DND-41 (cell line): ENCODE measurements at regions not wholly inside any gene's neighbourhood (a gene's known extent, or its start where the extent isn't known, plus 50 kb on each side); places are given as distances from the start of the nearest gene placed in this dataset.

ENCODE experiments used
- ATAC-seq: fragments of 200-7000 bp; cut with Tn5 transposase; 3 replicates; pipeline ENCODE4 v1.9.1; 2021; ENCODE audit warnings: low read depth; ENCODE audit not compliant: insufficient read depth
- DNase-seq: peaks from one replicate; pipeline ENCODE4 v3.0.0-alpha.2; 2020
- H2AFZ ChIP-seq: 2 replicates; pipeline ENCODE4 v1.6.0; 2012; ENCODE audit warnings: low read depth, low read length
- H3K27ac ChIP-seq: 2 replicates; pipeline ENCODE4 v1.5.1; 2012; ENCODE audit warnings: low read length, inconsistent platforms
- H3K27me3 ChIP-seq: fragments of 200-600 bp; sonication (generic); 2 replicates; pipeline ENCODE4 v1.6.0; 2012; ENCODE audit warnings: low read length, mild to moderate bottlenecking, inconsistent platforms; ENCODE audit not compliant: insufficient read depth, poor library complexity
- H3K36me3 ChIP-seq: 2 replicates; pipeline ENCODE4 v1.5.1; 2012; ENCODE audit warnings: low read length, inconsistent platforms; ENCODE audit not compliant: insufficient read depth
- H3K4me1 ChIP-seq: 2 replicates; pipeline ENCODE4 v1.5.1; 2012; ENCODE audit warnings: mild to moderate bottlenecking, low read length; ENCODE audit not compliant: insufficient read depth
- H3K4me2 ChIP-seq: 2 replicates; pipeline ENCODE4 v1.6.0; 2012; ENCODE audit warnings: mild to moderate bottlenecking, moderate library complexity, low read length, inconsistent platforms; ENCODE audit not compliant: insufficient read depth
- H3K4me3 ChIP-seq, 2 experiments: fragments of 200-600 bp in 1 of 2; shearing (Covaris generic) in 1 of 2; 2 replicates each; pipeline ENCODE4 v1.5.1; 2012 to 2016; ENCODE audit warnings: inconsistent platforms in 2 of 2, low read length in 2 of 2, mild to moderate bottlenecking in 2 of 2, low read depth in 1 of 2, moderate library complexity in 1 of 2
- H3K79me2 ChIP-seq: 2 replicates; pipeline ENCODE4 v1.6.0; 2012; ENCODE audit warnings: low read length, inconsistent platforms; ENCODE audit not compliant: insufficient read depth
- H3K9ac ChIP-seq: 2 replicates; pipeline ENCODE4 v1.6.0; 2012; ENCODE audit warnings: low read depth, mild to moderate bottlenecking, inconsistent platforms, low read length, moderate library complexity
- H3K9me3 ChIP-seq: 2 replicates; pipeline ENCODE4 v1.5.1; 2012; ENCODE audit warnings: low read length, moderate library complexity, mild to moderate bottlenecking, inconsistent platforms; ENCODE audit not compliant: insufficient read depth, severe bottlenecking
- H4K20me1 ChIP-seq: 2 replicates; pipeline ENCODE4 v1.6.0; 2012; ENCODE audit warnings: low read length; ENCODE audit not compliant: insufficient read depth
- CTCF ChIP-seq: IDR thresholded peaks from 2 replicates; pipeline ENCODE4 v1.5.1; 2012; ENCODE audit warnings: borderline replicate concordance, low read length, moderate library complexity, mild to moderate bottlenecking; ENCODE audit not compliant: poor library complexity, severe bottlenecking; ENCODE audit errors: extremely low read depth
- EZH2 ChIP-seq: IDR thresholded peaks from 3 replicates; pipeline ENCODE4 v1.6.1; 2012; ENCODE audit warnings: borderline replicate concordance, low read depth, mild to moderate bottlenecking, moderate library complexity, low read length, inconsistent platforms; ENCODE audit not compliant: severe bottlenecking

GRCh38 chr5:117872798-117873368 is 1115.5 kb downstream of the DTWD2 start:
- H2AFZ ChIP-seq = no peak overlapping the region
- no peak overlapping the region for H3K4me2 ChIP-seq

GRCh38 chr5:117869596-117869995 is 1118.8 kb downstream of the DTWD2 start:
- Histone ChIP-seq H3K9me3 (no peaks in the 10 kb centered on the region), H3K9ac (no peak overlapping the region), H3K4me1 (no peaks in the 10 kb centered on the region), H3K27me3 (no peaks in the 10 kb centered on the region), H2AFZ (no peak overlapping the region), H3K79me2 (no peaks in the 10 kb centered on the region), H3K36me3 (no peaks in the 10 kb centered on the region), H4K20me1 (no peaks in the 10 kb centered on the region), H3K4me2 (no peak overlapping the region), H3K27ac (no peak overlapping the region), H3K4me3 (no peak overlapping the region)
- DNase-seq (no peak), ATAC-seq (no peak)
- TF ChIP-seq EZH2 (no peak), CTCF (no peak)

More at GRCh38 chr5:117872798-117873368, 1115.5 kb downstream of the DTWD2 start:
- ATAC-seq = no peak
- DNase-seq = no peak
- no peaks in the 10 kb centered on the region for H3K4me1 ChIP-seq
- H3K4me3 ChIP-seq = no peak overlapping the region
- no peaks in the 10 kb centered on the region for H3K9me3 ChIP-seq
- TF ChIP-seq CTCF = no peak
- TF ChIP-seq EZH2 = no peak
- H3K36me3 ChIP-seq = no peaks in the 10 kb centered on the region
- H3K9ac ChIP-seq = no peak overlapping the region
- H4K20me1 ChIP-seq = no peaks in the 10 kb centered on the region
- no peaks in the 10 kb centered on the region for H3K27me3 ChIP-seq
- no peaks in the 10 kb centered on the region for H3K79me2 ChIP-seq
- H3K27ac ChIP-seq = no peak overlapping the region

GRCh38 chr5:117863586-117864296 is 1124.6 kb downstream of the DTWD2 start:
- Histone ChIP-seq H3K4me1 (no peaks in the 10 kb centered on the region), H4K20me1 (no peaks in the 10 kb centered on the region), H3K79me2 (no peaks in the 10 kb centered on the region), H3K9me3 (no peaks in the 10 kb centered on the region), H3K4me3 (no peak overlapping the region), H3K4me2 (no peak overlapping the region), H3K36me3 (no peaks in the 10 kb centered on the region), H3K27me3 (no peaks in the 10 kb centered on the region), H3K9ac (no peak overlapping the region), H3K27ac (no peak overlapping the region), H2AFZ (no peak overlapping the region)
- ATAC-seq (no peak), DNase-seq (no peak)
- TF ChIP-seq CTCF (no peak), EZH2 (no peak)
